ENCODE measurements at regions not wholly inside any gene's neighbourhood (a gene's known extent, or its start where the extent isn't known, plus 50 kb on each side); places are given as distances from the start of the nearest gene placed in this dataset.

GRCh38 chr4:26242451-26242850 lies 78.4 kb upstream of the RBPJ start:
- TF ChIP-seq CTCF (IDR thresholded peaks at IDR 0.05) (no peak), POLR2A (IDR thresholded peaks at IDR 0.05) (no peak)
